ENCODE measurements at regions not wholly inside any gene's neighbourhood (a gene's known extent, or its start where the extent isn't known, plus 50 kb on each side); places are given as distances from the start of the nearest gene placed in this dataset.

- Histone ChIP-seq H3K27me3 (ENCODE audit: control insufficient read depth, insufficient read depth, low read length) (peaks cover 8% of the 10 kb centered on the region), H3K4me1 (ENCODE audit: control insufficient read depth, insufficient read depth, low read length) (peaks cover 15% of the 10 kb centered on the region), H3K4me3 (ENCODE audit: low read length) (no peak overlapping the region), H3K27ac (ENCODE audit: low read length) (no peak overlapping the region), H3K36me3 (ENCODE audit: control insufficient read depth, insufficient read depth, low read length) (no peaks in the 10 kb centered on the region), H3K9me3 (replicated peaks; ENCODE audit: control insufficient read depth, low read depth, low read length) (no peaks in the 10 kb centered on the region)
- 93% methylated on average over 6 of the region's 10 CpGs for WGBS (ENCODE audit: insufficient coverage)
- no peak for DNase-seq
Measured at GRCh38 chr17:77808686-77809425, 149.6 kb upstream of the TNRC6C start.

DNA sequence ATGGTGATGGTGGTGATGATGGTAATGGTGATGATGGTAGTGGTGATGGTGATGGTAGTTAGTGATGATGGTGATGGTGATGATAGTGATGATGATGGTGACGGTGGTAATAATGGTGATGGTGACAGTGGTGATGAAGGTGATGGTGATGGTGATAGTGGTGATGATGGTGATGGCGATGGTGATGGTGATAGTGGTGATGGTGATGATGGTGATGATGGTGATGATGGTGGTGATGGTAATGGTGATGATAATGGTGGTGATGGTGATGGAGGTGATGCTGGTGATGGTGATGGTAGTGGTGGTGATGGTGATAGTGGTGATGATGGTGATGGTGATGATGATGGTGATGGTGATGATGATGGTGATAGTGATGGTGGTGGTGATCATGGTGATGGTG, 148.7 kb upstream of the TNRC6C start:
- Histone ChIP-seq H3K4me1 (ENCODE audit: control insufficient read depth, insufficient read depth, low read length) (peaks cover 15% of the 10 kb centered on the region), H3K9me3 (replicated peaks; ENCODE audit: control insufficient read depth, low read depth, low read length) (no peaks in the 10 kb centered on the region), H3K27ac (ENCODE audit: low read length) (no peak overlapping the region), H3K27me3 (ENCODE audit: control insufficient read depth, insufficient read depth, low read length) (peaks cover 3% of the 10 kb centered on the region), H3K4me3 (ENCODE audit: low read length) (no peak overlapping the region), H3K36me3 (ENCODE audit: control insufficient read depth, insufficient read depth, low read length) (no peaks in the 10 kb centered on the region)
- no peak for DNase-seq
- WGBS (ENCODE audit: insufficient coverage) = 94% methylated on average over 2 of the region's 2 CpGs

GRCh38 chr17:77810536-77810935, 148.0 kb upstream of the TNRC6C start:
- Histone ChIP-seq H3K27me3 (ENCODE audit: control insufficient read depth, insufficient read depth, low read length) (peaks cover 2% of the 10 kb centered on the region), H3K27ac (ENCODE audit: low read length) (peak overlapping the region; percentile 38), H3K9me3 (replicated peaks; ENCODE audit: control insufficient read depth, low read depth, low read length) (no peaks in the 10 kb centered on the region), H3K36me3 (ENCODE audit: control insufficient read depth, insufficient read depth, low read length) (no peaks in the 10 kb centered on the region), H3K4me3 (ENCODE audit: low read length) (no peak overlapping the region), H3K4me1 (ENCODE audit: control insufficient read depth, insufficient read depth, low read length) (peaks cover 18% of the 10 kb centered on the region)
- 25% methylated on average over 1 of the region's 1 CpG for WGBS (ENCODE audit: insufficient coverage)
- peak; percentile 94 for DNase-seq

DNA sequence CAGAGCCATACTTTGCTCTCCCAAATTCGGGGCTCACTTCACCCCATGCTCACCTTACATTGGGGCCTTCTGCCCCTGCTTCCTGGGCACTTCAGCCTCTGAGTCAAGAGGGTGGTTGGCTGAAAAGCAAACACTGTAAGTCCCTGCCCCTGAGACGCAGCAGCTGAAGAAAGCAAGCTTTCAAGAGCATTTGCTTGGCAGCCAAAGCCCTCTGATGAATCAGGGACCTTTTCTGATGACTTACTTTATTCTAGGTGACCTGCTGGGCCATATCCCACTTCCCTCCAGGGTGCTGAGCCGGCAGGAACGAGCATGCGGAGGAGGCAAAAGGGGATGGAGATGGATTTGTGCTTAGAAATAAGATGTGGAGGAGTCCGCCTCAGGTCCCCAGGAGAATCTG, 147.0 kb upstream of the TNRC6C start:
- no peaks in the 10 kb centered on the region for H3K36me3 ChIP-seq (ENCODE audit: control insufficient read depth, insufficient read depth, low read length)
- H3K4me1 ChIP-seq (ENCODE audit: control insufficient read depth, insufficient read depth, low read length) = peaks cover 18% of the 10 kb centered on the region
- DNase-seq = no peak
- H3K4me3 ChIP-seq (ENCODE audit: low read length) = no peak overlapping the region
- H3K9me3 ChIP-seq (replicated peaks; ENCODE audit: control insufficient read depth, low read depth, low read length) = no peaks in the 10 kb centered on the region
- peaks cover 2% of the 10 kb centered on the region for H3K27me3 ChIP-seq (ENCODE audit: control insufficient read depth, insufficient read depth, low read length)
- no peak overlapping the region for H3K27ac ChIP-seq (ENCODE audit: low read length)
- WGBS (ENCODE audit: insufficient coverage) = 53% methylated on average over 2 of the region's 6 CpGs

- 100% methylated on average over 2 of the region's 9 CpGs for WGBS (ENCODE audit: insufficient coverage)
- Histone ChIP-seq H3K4me3 (ENCODE audit: low read length) (no peak overlapping the region), H3K27ac (ENCODE audit: low read length) (no peak overlapping the region), H3K27me3 (ENCODE audit: control insufficient read depth, insufficient read depth, low read length) (peaks cover 2% of the 10 kb centered on the region), H3K4me1 (ENCODE audit: control insufficient read depth, insufficient read depth, low read length) (peaks cover 21% of the 10 kb centered on the region), H3K9me3 (replicated peaks; ENCODE audit: control insufficient read depth, low read depth, low read length) (peaks cover 2% of the 10 kb centered on the region), H3K36me3 (ENCODE audit: control insufficient read depth, insufficient read depth, low read length) (no peaks in the 10 kb centered on the region)
- no peak for DNase-seq
Measured at GRCh38 chr17:77814091-77814772, 144.3 kb upstream of the TNRC6C start.

- H3K27ac ChIP-seq (ENCODE audit: low read length) = no peak overlapping the region
- WGBS (ENCODE audit: insufficient coverage) = 64% methylated on average over 5 of the region's 13 CpGs
- no peak overlapping the region for H3K4me3 ChIP-seq (ENCODE audit: low read length)
- peak; percentile 68 for DNase-seq
- peaks cover 2% of the 10 kb centered on the region for H3K27me3 ChIP-seq (ENCODE audit: control insufficient read depth, insufficient read depth, low read length)
- peaks cover 19% of the 10 kb centered on the region for H3K4me1 ChIP-seq (ENCODE audit: control insufficient read depth, insufficient read depth, low read length)
- H3K9me3 ChIP-seq (replicated peaks; ENCODE audit: control insufficient read depth, low read depth, low read length) = peaks cover 2% of the 10 kb centered on the region
- no peaks in the 10 kb centered on the region for H3K36me3 ChIP-seq (ENCODE audit: control insufficient read depth, insufficient read depth, low read length)
Measured at GRCh38 chr17:77815127-77815905, 143.2 kb upstream of the TNRC6C start.

DNA sequence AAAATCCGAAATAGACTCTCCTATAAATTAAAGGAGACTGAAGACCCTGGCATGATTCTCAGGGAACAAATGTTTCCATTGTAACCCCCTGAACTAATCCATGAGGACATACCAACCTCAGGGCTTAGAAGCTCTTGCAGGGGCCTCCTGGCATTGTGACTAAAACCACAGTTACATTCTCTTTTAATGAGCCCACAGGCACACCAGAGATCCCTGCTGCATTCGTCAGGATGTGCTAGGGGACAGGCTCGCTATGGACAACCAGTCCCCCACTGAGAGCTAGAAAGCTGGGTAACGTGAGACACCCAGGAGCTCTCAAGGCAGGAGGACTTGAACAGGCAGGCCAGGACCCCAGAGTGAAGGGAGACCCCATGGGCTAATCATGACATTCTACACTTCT, 140.6 kb upstream of the TNRC6C start:
- H3K36me3 ChIP-seq (ENCODE audit: control insufficient read depth, insufficient read depth, low read length) = no peaks in the 10 kb centered on the region
- peaks cover 13% of the 10 kb centered on the region for H3K4me1 ChIP-seq (ENCODE audit: control insufficient read depth, insufficient read depth, low read length)
- WGBS (ENCODE audit: insufficient coverage) = 70% methylated on average over 3 of the region's 4 CpGs
- H3K9me3 ChIP-seq (replicated peaks; ENCODE audit: control insufficient read depth, low read depth, low read length) = peaks cover 2% of the 10 kb centered on the region
- H3K27me3 ChIP-seq (ENCODE audit: control insufficient read depth, insufficient read depth, low read length) = peaks cover 7% of the 10 kb centered on the region
- no peak overlapping the region for H3K4me3 ChIP-seq (ENCODE audit: low read length)
- H3K27ac ChIP-seq (ENCODE audit: low read length) = no peak overlapping the region
- no peak for DNase-seq

- no peak overlapping the region for H3K4me3 ChIP-seq (ENCODE audit: low read length)
Measured at GRCh38 chr17:77819497-77819896, 139.0 kb upstream of the TNRC6C start.

DNA sequence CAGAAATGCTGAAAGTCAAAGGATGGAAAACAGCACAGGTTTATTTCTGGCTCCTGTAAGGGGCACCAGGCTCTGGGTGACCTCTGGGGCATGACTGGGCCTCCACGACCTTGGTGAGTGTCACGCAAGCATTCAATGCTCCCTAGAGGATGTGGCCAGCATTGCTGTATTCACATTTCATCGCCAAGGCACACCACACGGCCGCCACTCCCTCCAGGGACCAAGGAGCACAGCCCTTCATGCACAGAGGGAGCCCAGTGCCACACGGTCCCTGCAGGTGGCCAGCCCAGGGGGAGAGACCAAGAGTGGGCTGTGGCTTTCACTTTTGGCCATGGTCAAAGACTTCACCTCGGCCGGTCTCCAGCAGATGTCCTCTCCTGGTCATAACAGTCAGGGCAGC, 137.4 kb upstream of the TNRC6C start:
- 54% methylated on average over 8 of the region's 8 CpGs for WGBS (ENCODE audit: insufficient coverage)
- Histone ChIP-seq H3K36me3 (ENCODE audit: control insufficient read depth, insufficient read depth, low read length) (no peaks in the 10 kb centered on the region), H3K4me3 (ENCODE audit: low read length) (no peak overlapping the region), H3K27me3 (ENCODE audit: control insufficient read depth, insufficient read depth, low read length) (peaks cover 9% of the 10 kb centered on the region), H3K9me3 (replicated peaks; ENCODE audit: control insufficient read depth, low read depth, low read length) (peaks cover 2% of the 10 kb centered on the region), H3K27ac (ENCODE audit: low read length) (no peak overlapping the region), H3K4me1 (ENCODE audit: control insufficient read depth, insufficient read depth, low read length) (peaks cover 10% of the 10 kb centered on the region)
- no peak for DNase-seq

More at GRCh38 chr17:77819497-77819896, 139.0 kb upstream of the TNRC6C start:
- Histone ChIP-seq H3K27ac (ENCODE audit: low read length) (no peak overlapping the region), H3K27me3 (ENCODE audit: control insufficient read depth, insufficient read depth, low read length) (peaks cover 9% of the 10 kb centered on the region), H3K9me3 (replicated peaks; ENCODE audit: control insufficient read depth, low read depth, low read length) (peaks cover 2% of the 10 kb centered on the region), H3K36me3 (ENCODE audit: control insufficient read depth, insufficient read depth, low read length) (no peaks in the 10 kb centered on the region), H3K4me1 (ENCODE audit: control insufficient read depth, insufficient read depth, low read length) (peaks cover 13% of the 10 kb centered on the region)
- 79% methylated on average over 2 of the region's 3 CpGs for WGBS (ENCODE audit: insufficient coverage)
- no peak for DNase-seq

All from muscle of leg (tissue), 3 donors.